IPS-15b (cell line): ENCODE measurements at regions not wholly inside any gene's neighbourhood (a gene's known extent, or its start where the extent isn't known, plus 50 kb on each side); places are given as distances from the start of the nearest gene placed in this dataset.

Experiments used
- H3K27me3 ChIP-seq: one replicate; pipeline ENCODE4 v1.6.1; 2013; ENCODE audit warnings: low read length; ENCODE audit not compliant: control insufficient read depth, insufficient read depth
- H3K36me3 ChIP-seq: one replicate; pipeline ENCODE4 v1.6.1; 2013; ENCODE audit warnings: low read length; ENCODE audit not compliant: control insufficient read depth, insufficient read depth
- H3K4me1 ChIP-seq: one replicate; pipeline ENCODE4 v1.6.1; 2013; ENCODE audit warnings: mild to moderate bottlenecking, low read length; ENCODE audit not compliant: control insufficient read depth, insufficient read depth
- H3K4me3 ChIP-seq: one replicate; pipeline ENCODE4 v1.5.1; 2013; ENCODE audit warnings: low read depth, low read length
- H3K9ac ChIP-seq: one replicate; pipeline ENCODE4 v1.6.1; 2013; ENCODE audit warnings: low read depth, mild to moderate bottlenecking, low read length
- H3K9me3 ChIP-seq: one replicate; pipeline ENCODE4 v1.6.1; 2013; ENCODE audit warnings: mild to moderate bottlenecking, low read length; ENCODE audit not compliant: control insufficient read depth, insufficient read depth

GRCh38 chr13:63167699-63168337 is 1752.2 kb upstream of the PCDH20 start:
- H3K36me3 ChIP-seq: no peaks in the 10 kb centered on the region
- H3K4me3 ChIP-seq: no peak overlapping the region
- H3K4me1 ChIP-seq: peaks cover 9% of the 10 kb centered on the region
- H3K9ac ChIP-seq: no peak overlapping the region
- H3K27me3 ChIP-seq: no peaks in the 10 kb centered on the region
- H3K9me3 ChIP-seq: no peaks in the 10 kb centered on the region

GRCh38 chr13:63166345-63166744 is 1750.7 kb upstream of the PCDH20 start:
- H3K27me3 ChIP-seq: no peaks in the 10 kb centered on the region

GRCh38 chr13:63163903-63164302 is 1748.3 kb upstream of the PCDH20 start:
- Histone ChIP-seq H3K9ac (no peak overlapping the region), H3K36me3 (no peaks in the 10 kb centered on the region), H3K9me3 (no peaks in the 10 kb centered on the region), H3K4me3 (no peak overlapping the region), H3K27me3 (no peaks in the 10 kb centered on the region), H3K4me1 (peaks cover 9% of the 10 kb centered on the region)

More at GRCh38 chr13:63166345-63166744, 1750.7 kb upstream of the PCDH20 start:
- Histone ChIP-seq H3K4me3 (no peak overlapping the region), H3K36me3 (no peaks in the 10 kb centered on the region), H3K4me1 (peaks cover 9% of the 10 kb centered on the region), H3K9ac (no peak overlapping the region), H3K9me3 (no peaks in the 10 kb centered on the region)

DNA sequence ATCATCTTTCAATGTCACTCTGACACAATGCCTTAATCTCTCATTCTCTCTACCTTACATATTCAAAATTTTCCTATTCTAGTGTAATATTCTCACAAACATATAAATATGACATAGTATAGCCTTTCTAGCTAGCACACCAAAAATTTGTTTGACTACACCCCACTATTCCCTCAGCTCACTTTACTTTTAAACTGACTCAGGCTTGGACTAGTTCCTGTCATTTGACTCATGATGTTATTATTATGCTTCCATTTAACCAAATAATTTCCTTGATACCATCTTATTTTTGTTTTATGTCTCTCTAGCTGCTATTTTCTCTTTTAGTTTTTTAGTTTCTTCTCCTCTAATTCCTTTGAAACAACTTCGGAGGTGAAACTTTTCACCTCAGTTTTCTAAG is 1745.6 kb upstream of the PCDH20 start:
- H3K27me3 ChIP-seq: no peaks in the 10 kb centered on the region
- H3K36me3 ChIP-seq: no peaks in the 10 kb centered on the region
- no peaks in the 10 kb centered on the region for H3K9me3 ChIP-seq

DNA sequence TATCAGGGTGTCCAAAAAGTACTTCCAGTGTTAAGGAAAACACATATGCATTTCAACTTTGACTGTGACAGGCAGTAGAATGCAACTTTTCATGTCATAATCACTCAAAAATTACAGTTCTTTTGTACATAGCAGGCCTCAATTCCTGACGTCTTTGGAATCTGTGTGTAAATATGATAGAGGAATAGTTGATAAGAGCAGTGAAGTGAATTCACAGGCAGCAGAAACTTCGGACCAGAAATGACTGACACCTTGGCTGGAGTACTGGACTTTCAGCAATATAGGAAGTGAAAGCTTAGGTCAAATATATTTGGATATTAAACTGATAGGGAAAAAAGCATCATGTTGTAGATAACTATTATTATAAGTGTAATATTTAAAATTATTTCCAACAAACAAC is 1741.2 kb upstream of the PCDH20 start:
- H3K4me3 ChIP-seq: no peak overlapping the region
- H3K36me3 ChIP-seq: no peaks in the 10 kb centered on the region
- H3K4me1 ChIP-seq: no peaks in the 10 kb centered on the region
- no peaks in the 10 kb centered on the region for H3K9me3 ChIP-seq
- no peaks in the 10 kb centered on the region for H3K27me3 ChIP-seq
- H3K9ac ChIP-seq: no peak overlapping the region

More for the DNA sequence above, 1745.6 kb upstream of the PCDH20 start:
- Histone ChIP-seq H3K4me1 (no peaks in the 10 kb centered on the region), H3K9ac (no peak overlapping the region), H3K4me3 (no peak overlapping the region)

- H3K4me3 ChIP-seq: no peak overlapping the region
- no peak overlapping the region for H3K9ac ChIP-seq
- H3K4me1 ChIP-seq: no peaks in the 10 kb centered on the region
- H3K9me3 ChIP-seq: no peaks in the 10 kb centered on the region
- H3K27me3 ChIP-seq: no peaks in the 10 kb centered on the region
- H3K36me3 ChIP-seq: no peaks in the 10 kb centered on the region
Measured at GRCh38 chr13:63149375-63149774, 1733.7 kb upstream of the PCDH20 start.

- Histone ChIP-seq H3K9ac (no peak overlapping the region), H3K36me3 (no peaks in the 10 kb centered on the region)
Measured at GRCh38 chr13:63139277-63139676, 1723.6 kb upstream of the PCDH20 start.

GRCh38 chr13:63129995-63130394 is 1714.3 kb upstream of the PCDH20 start:
- Histone ChIP-seq H3K36me3 (no peaks in the 10 kb centered on the region), H3K27me3 (no peaks in the 10 kb centered on the region), H3K4me1 (peaks cover 2% of the 10 kb centered on the region), H3K9ac (no peak overlapping the region), H3K9me3 (no peaks in the 10 kb centered on the region), H3K4me3 (no peak overlapping the region)

More at GRCh38 chr13:63139277-63139676, 1723.6 kb upstream of the PCDH20 start:
- H3K4me3 ChIP-seq: no peak overlapping the region
- no peaks in the 10 kb centered on the region for H3K27me3 ChIP-seq
- no peaks in the 10 kb centered on the region for H3K9me3 ChIP-seq
- no peaks in the 10 kb centered on the region for H3K4me1 ChIP-seq

DNA sequence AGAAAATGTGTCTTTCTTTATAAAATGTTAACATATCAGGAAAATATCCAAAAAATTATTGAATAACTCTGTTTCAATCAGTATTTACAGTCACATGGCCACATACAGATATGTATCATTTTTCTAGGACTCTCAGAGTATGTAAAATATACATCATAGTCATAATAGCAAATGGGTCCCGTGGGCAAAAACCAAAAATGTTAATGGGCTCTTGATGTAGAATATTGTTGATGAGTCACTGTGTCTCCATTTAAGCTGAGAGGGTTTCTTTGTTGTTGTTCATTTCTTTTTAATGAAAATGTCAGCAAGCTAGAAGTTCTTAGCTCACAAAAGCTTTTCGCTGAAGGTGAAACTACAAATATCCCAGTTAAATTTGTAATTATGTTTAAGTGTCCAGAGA is 1713.1 kb upstream of the PCDH20 start:
- H3K36me3 ChIP-seq: no peaks in the 10 kb centered on the region
- peaks cover 2% of the 10 kb centered on the region for H3K4me1 ChIP-seq
- H3K9ac ChIP-seq: no peak overlapping the region
- H3K9me3 ChIP-seq: no peaks in the 10 kb centered on the region
- no peak overlapping the region for H3K4me3 ChIP-seq
- no peaks in the 10 kb centered on the region for H3K27me3 ChIP-seq

DNA sequence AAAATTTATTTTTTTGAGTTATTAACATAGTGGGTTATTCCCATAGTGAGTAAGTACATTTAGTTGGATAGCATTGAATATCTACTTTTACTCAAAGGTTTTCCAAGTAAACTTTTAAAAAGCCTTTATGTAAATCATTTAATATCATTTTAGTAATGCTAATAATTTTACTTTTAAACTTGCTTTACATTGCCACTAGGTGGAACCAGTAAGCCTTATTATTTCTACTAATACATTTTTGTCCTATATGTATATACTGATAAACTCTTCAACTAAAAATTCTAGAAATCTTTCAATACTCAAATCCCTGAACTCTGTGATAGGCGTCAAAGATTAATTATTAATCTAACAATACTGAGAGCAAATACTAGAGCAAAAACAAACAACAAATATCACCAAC is 1709.2 kb upstream of the PCDH20 start:
- Histone ChIP-seq H3K9me3 (no peaks in the 10 kb centered on the region), H3K4me1 (peaks cover 2% of the 10 kb centered on the region), H3K27me3 (no peaks in the 10 kb centered on the region), H3K36me3 (no peaks in the 10 kb centered on the region), H3K9ac (no peak overlapping the region), H3K4me3 (no peak overlapping the region)

GRCh38 chr13:63120883-63121282 is 1705.2 kb upstream of the PCDH20 start:
- Histone ChIP-seq H3K9me3 (no peaks in the 10 kb centered on the region), H3K4me1 (no peaks in the 10 kb centered on the region), H3K4me3 (no peak overlapping the region), H3K36me3 (no peaks in the 10 kb centered on the region), H3K27me3 (no peaks in the 10 kb centered on the region), H3K9ac (no peak overlapping the region)

DNA sequence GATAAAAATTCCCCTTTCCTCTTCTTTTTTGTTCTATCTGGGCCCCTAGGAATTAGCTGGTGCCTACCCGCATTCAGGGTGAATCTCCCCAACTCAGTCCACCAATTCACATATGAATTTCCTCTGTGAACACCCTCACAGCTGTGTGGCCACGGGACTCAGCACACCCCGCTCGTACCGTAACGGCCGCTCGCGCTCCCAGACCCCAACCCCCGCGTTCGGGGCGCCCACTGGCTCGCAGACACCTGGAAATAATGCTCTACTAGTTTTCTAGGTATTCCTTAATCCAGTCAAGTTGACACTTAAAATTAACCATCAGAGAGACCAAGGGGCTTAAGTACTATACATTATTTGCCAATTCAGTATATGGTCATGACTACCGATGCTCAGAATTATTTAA is 1702.1 kb upstream of the PCDH20 start:
- H3K27me3 ChIP-seq: no peaks in the 10 kb centered on the region
- no peaks in the 10 kb centered on the region for H3K36me3 ChIP-seq
- no peaks in the 10 kb centered on the region for H3K9me3 ChIP-seq
- H3K4me3 ChIP-seq: no peak overlapping the region
- H3K9ac ChIP-seq: no peak overlapping the region
- no peaks in the 10 kb centered on the region for H3K4me1 ChIP-seq
